Endothelial cell of umbilical vein (primary cell): ENCODE measurements at regions not wholly inside any gene's neighbourhood (a gene's known extent, or its start where the extent isn't known, plus 50 kb on each side); places are given as distances from the start of the nearest gene placed in this dataset.

Experiments used
- EZH2 ChIP-seq: IDR thresholded peaks from 2 replicates; pipeline ENCODE4 v1.6.1; 2012; ENCODE audit warnings: borderline replicate concordance, low read depth, mild to moderate bottlenecking, moderate library complexity, low read length, inconsistent platforms; ENCODE audit not compliant: severe bottlenecking
- GATA2 ChIP-seq: IDR thresholded peaks from 2 replicates; pipeline ENCODE4 v1.7.0; 2011; ENCODE audit warnings: low read depth, mild to moderate bottlenecking, moderate library complexity, mixed read lengths, low read length; ENCODE audit not compliant: insufficient read length, insufficient read depth
- JUN ChIP-seq: IDR thresholded peaks from 2 replicates; pipeline ENCODE4 v1.6.1; 2011; ENCODE audit warnings: borderline replicate concordance, low read depth; ENCODE audit not compliant: insufficient read length, insufficient read depth
- POLR2A ChIP-seq: IDR thresholded peaks from 2 replicates; pipeline ENCODE4 v1.6.1; 2012; ENCODE audit warnings: low read depth, mild to moderate bottlenecking, control low read depth, low read length
- POLR2AphosphoS5 ChIP-seq: IDR thresholded peaks from 2 replicates; pipeline ENCODE4 v1.6.1; 2012; ENCODE audit warnings: low read depth, mild to moderate bottlenecking, control low read depth, low read length, moderate library complexity; ENCODE audit not compliant: insufficient read depth
- TF ChIP-seq, protein P1 (sequence below), 2 donors: IDR thresholded peaks; 1 replicate in 1 of 2; 2 replicates in 1 of 2; pipeline ENCODE4 v1.5.1; 2011; ENCODE audit warnings: low read length in 2 of 2, mild to moderate bottlenecking in 2 of 2, moderate library complexity in 2 of 2, control low read depth in 1 of 2, inconsistent platforms in 1 of 2, low read depth in 1 of 2; ENCODE audit not compliant: insufficient read depth in 1 of 2; ENCODE audit errors: extremely low read depth in 1 of 2
- TF ChIP-seq, protein P2 (sequence below): IDR thresholded peaks from 2 replicates; pipeline ENCODE4 v1.6.1; 2011; ENCODE audit not compliant: insufficient read depth, insufficient read length

DNA sequence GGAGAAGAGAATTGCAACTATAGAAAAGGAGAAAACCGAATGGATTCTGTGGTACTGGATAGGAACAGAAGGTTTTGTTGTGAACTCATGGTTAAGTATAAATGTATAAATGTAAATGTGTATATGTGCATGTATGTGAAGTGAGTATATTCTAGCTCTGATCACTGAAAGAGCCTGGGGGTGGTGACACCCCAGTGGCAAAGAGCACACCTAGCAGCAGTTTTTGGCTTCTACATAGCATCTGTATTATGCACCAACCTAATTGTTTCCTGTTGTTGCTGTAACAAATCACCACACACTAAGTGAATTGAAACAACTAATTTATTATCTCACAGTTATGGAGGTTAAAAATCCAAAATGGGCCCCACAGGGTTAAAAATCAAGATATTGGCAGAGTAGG lies 455.4 kb downstream of the RPS24 start:
- TF ChIP-seq JUN (no peak), EZH2 (no peak), POLR2A (no peak), POLR2AphosphoS5 (no peak), GATA2 (no peak)
- TF ChIP-seq, protein P1, sequence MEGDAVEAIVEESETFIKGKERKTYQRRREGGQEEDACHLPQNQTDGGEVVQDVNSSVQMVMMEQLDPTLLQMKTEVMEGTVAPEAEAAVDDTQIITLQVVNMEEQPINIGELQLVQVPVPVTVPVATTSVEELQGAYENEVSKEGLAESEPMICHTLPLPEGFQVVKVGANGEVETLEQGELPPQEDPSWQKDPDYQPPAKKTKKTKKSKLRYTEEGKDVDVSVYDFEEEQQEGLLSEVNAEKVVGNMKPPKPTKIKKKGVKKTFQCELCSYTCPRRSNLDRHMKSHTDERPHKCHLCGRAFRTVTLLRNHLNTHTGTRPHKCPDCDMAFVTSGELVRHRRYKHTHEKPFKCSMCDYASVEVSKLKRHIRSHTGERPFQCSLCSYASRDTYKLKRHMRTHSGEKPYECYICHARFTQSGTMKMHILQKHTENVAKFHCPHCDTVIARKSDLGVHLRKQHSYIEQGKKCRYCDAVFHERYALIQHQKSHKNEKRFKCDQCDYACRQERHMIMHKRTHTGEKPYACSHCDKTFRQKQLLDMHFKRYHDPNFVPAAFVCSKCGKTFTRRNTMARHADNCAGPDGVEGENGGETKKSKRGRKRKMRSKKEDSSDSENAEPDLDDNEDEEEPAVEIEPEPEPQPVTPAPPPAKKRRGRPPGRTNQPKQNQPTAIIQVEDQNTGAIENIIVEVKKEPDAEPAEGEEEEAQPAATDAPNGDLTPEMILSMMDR (IDR thresholded peaks at IDR 0.05; ENCODE audit: extremely low read depth in 1 of 2, insufficient read depth in 1 of 2, low read depth in 1 of 2, low read length in 2 of 2), result no peak
- TF ChIP-seq, protein P2, sequence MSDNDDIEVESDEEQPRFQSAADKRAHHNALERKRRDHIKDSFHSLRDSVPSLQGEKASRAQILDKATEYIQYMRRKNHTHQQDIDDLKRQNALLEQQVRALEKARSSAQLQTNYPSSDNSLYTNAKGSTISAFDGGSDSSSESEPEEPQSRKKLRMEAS, result no peak
